ENCODE measurements at regions not wholly inside any gene's neighbourhood (a gene's known extent, or its start where the extent isn't known, plus 50 kb on each side); places are given as distances from the start of the nearest gene placed in this dataset.

GRCh38 chr18:45487581-45487980 lies 127.7 kb upstream of the SLC14A2 start:
- no peak for DNase-seq (ENCODE audit: low read depth)

DNA sequence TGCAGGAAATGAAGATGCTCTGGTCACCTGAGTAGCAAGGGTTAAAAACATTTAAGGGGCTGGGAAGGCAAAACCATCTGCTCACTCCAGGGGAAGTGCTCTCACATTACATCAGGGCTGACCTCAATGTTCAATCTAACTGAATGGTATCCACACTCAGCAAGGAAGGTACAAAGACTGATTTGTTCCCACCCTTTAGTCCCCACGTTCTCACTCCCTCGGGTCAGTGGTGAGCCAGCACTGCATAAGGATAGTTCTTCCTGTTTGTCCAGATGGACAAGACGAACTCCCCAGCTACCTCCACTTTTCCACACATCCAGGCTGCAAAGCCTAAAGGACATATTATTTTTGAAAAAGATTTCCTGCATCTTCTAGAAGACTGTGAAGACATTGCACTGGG lies 126.6 kb upstream of the SLC14A2 start:
- no peak for DNase-seq (ENCODE audit: low read depth)

- DNase-seq (ENCODE audit: low read depth) = no peak
Observed at GRCh38 chr18:45493830-45494229, 121.4 kb upstream of the SLC14A2 start.

- DNase-seq (ENCODE audit: low read depth) = no peak
Observed at GRCh38 chr18:45494811-45495210, 120.5 kb upstream of the SLC14A2 start.

DNA sequence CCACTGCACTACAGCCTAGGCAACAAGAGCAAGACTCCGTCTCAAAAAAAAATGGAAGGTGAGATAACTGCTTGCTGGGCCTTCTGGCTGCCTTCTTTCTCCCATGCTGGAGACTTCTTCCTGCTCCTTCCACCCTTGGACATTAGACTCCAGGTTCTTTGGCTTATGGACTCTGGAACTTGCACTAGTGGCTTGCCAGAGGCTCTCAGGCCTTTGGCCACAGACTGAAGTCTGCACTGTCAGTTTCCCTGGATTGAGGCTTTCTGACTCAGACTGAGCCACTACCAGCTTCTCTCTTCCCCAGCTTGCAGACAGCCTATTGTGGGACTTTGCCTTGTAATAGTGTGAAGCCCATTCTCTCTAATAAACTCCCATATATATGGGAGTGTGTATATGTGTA lies 118.5 kb upstream of the SLC14A2 start:
- no peak for DNase-seq (ENCODE audit: low read depth)

GRCh38 chr18:45497595-45498286 lies 117.5 kb upstream of the SLC14A2 start:
- DNase-seq (ENCODE audit: low read depth) = no peak

DNA sequence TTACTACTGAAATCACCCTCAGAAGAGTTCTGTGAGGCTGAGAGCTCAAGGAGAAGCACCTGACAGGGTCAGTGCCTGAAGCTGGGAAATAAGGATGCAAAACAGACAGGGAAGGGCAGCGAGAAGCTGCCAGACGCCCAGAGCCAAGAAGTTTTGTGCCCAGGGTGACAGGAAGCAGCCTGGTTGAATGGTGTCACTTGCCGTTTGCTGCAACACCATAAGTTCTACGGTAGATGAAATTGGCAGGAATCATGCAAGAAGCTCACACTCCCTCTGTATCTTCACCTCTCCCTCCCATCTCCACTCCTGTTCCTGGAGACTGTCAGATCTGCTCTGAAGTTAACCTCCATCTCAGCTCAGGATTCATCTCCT lies 117.0 kb upstream of the SLC14A2 start:
- DNase-seq (ENCODE audit: low read depth) = no peak

DNA sequence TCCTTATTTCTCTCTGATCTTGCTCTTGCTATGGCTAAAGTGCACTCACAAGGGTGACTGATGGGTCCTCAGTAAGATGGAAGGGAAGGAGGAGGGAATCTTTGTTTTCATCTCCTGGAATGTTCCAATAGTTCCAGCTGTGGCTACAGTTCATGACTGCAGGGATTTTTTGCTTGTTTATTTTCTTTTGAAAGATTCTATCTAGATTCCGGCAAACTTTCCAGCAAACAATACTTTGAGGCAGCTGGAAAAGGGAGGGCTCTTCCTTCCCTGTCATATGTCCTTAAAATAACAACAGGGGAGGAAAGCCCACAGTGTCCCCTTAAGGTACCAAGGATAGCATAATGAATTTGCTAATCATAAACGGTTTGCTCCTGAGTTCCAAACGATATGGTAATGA lies 111.3 kb upstream of the SLC14A2 start:
- peak; percentile 9 for DNase-seq (ENCODE audit: low read depth)

- no peak for DNase-seq (ENCODE audit: low read depth)
Observed at GRCh38 chr18:45505497-45506206, 109.6 kb upstream of the SLC14A2 start.

DNA sequence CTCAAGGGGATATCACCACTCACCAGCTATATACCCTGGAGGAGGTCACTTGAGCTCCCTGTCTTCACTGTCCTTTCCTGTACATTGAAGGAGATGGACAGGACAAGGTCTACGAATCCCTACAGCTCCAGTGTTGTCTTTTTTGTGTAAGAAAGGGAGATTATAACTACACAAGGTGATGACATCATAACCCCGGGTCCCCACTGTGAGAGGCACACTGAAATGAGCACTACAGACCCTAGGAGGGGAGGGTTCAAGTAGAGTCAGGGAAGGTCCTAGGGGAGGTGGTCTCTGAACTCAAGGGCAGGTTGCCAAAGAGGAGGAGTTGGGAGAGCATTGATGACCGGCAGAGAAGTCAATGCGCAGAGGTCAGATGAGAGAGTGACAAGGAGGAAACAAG lies 108.3 kb upstream of the SLC14A2 start:
- no peak for DNase-seq (ENCODE audit: low read depth)

DNA sequence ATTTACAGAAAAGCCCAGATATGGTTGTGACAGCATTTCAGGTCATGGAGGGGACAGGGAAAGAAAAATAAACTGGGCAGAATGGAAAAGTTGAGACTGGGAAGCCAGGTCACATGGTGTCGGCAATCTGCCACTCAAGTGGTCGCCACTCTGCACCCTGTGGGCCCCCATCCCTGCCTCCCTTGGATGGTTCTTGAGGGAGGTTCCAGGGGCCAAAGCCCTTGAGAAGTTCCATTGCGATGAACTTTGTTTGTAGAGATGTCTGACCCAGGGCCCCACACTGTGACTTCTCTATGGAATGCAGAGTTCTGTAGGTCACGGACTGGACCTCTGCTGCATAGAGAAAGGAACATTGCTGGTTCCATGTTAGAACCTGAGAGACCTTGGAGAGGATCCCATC lies 105.7 kb upstream of the SLC14A2 start:
- DNase-seq (ENCODE audit: low read depth) = no peak

DNA sequence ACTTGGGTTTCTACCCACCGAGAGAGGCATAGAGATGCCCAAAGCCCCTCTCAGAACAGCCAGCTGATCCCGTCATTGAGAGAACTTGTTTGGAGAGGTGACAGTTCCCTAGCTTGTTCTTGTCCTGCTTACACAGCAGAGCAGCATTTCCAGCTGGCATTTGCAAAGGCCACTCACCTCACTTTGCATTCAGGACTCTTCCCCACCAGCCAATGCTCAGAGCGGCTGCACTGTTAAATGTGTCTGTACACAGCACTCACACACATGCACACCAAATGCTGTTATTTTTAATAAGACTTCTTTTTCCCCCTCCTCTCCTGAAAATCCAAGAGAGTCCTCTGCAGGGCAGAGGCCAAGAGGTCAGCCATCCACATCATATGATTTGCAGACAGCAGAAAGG lies 104.6 kb upstream of the SLC14A2 start:
- DNase-seq (ENCODE audit: low read depth) = no peak

DNA sequence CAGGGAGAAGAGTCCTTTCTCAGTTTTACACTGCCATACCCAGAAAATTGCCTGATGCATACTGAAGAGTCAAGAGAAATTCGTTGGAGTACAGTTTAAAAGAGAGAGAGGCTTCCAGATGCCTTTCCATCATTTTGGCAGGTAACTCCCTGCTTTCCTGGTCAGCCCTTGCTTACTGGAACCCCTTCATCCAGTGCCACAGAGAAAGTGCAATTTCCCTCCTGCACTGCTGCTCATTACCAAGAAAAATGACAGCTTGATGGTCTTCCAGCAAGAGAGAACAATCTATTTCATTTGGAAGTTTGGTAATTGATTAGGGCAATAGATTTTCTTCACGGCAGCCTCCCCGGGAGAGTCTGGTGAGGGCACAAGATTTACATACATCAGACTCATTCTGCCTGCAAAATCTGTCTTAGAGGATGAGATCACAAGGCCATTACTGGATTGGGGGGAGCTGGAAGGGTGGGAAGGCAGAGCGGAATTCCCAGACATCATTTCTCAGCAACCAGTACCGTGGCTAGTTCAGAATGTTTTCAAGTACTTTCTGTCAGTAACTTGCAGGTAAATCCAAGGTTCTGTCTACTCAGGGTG lies 102.8 kb upstream of the SLC14A2 start:
- DNase-seq (ENCODE audit: low read depth) = no peak

DNA sequence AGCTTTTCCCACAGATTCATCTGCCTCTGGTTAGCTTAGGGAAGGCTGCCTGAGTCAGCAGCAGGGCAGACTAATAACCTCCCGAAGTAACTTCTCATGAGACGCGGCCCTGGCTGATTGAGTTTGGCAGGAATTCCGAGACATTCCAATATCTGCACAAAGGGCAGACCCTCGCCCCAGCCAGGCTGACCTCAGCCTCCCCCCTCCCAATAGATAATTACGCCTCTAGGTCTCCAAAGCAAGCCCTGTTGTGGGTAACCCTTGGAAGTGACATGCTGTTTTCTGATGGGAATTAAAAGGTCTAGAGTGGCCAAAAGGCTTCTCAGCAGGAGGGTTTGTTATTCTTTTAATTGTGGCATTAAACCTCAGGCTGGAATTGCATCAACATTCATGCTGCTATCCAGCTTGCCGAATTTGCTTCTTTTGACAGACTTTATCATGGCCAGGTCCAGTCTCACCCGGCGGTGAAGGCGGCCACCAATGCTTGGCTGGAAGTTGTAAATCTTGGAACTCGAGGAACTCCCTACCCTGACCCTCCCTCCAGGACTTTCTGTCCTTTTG lies 98.0 kb upstream of the SLC14A2 start:
- peak; percentile 70 for DNase-seq (ENCODE audit: low read depth)

DNA sequence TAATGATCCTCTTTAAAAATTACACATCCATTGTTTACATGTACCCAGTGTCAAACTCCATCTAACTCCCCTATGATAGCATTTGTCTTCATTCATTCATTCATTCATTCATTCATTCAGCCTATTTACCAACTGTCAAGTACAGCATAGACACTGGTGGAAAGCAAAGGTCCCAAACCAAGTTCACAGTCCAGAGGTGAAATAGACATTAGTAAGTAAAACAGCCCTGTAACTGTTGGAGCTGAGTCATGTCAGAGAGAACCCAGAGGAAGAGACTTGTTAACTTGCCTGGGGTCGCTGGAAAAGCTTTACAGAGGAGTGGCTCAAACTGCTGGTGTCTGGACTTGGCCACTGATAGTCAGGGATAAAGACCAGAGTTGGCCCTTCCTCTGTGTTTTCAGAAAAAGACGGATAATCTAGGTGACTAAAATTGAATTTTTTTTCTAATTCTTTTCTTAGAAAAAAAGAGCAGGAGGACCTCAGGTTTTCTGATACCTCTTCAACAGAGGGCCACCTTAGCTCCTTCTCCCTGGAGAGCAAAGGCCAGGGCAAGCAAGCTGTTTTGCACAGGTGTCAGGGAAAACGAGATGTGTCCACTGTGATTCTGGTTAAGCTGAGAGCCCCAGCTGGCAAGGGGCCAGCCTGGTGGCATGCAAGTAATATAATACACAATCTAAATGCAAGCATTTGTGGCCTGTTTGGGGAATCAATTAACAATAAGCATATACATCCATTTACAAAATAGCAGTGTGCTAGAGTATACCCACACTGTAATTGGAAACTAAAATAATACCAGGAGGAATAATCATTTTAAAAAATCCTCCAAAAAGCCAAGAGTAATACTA lies 96.7 kb upstream of the SLC14A2 start:
- peak; percentile 47 for DNase-seq (ENCODE audit: low read depth)

DNA sequence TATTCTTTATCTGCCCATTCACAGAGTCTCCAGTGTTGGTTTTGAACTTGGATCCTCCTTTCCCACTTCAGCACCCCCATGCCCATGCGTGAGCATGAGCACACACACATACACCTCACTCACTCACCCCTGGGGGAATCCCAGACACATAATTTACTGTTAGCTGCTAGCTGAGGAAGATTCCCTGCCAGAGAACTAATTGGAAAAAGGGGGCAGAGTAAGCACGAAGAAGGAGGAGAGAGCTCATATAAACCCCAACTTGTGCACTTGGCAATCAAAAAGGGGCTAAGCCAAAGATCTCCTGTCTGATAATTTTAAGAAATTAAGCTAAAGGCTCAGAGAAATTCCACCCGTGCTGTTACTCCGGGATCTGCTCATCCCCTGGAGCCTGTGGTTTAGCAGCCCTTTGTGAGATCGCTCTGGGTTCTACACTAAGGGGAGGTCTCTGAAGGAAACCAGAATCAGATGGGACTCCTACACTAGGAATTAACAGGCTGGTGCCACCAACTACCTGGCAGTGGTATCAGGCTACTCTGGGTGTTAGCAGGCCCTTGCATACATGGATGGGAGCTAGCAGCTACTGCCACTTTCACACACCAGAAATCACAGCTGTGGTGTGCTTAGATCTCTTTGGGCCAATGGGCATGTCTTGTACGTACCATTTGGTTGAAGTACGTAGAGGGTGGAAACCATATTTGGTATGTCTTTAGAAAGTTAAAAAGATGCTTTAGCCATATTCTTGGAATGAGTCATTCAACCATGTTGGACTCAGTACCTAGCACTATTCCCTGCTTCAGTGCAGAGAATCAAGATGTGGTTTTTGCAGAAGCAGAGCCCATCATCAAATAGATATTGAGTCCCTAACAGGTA lies 95.6 kb upstream of the SLC14A2 start:
- DNase-seq (ENCODE audit: low read depth) = peak; percentile 61

- DNase-seq (ENCODE audit: low read depth) = peak; percentile 68
Observed at GRCh38 chr18:45521136-45521535, 94.1 kb upstream of the SLC14A2 start.

DNA sequence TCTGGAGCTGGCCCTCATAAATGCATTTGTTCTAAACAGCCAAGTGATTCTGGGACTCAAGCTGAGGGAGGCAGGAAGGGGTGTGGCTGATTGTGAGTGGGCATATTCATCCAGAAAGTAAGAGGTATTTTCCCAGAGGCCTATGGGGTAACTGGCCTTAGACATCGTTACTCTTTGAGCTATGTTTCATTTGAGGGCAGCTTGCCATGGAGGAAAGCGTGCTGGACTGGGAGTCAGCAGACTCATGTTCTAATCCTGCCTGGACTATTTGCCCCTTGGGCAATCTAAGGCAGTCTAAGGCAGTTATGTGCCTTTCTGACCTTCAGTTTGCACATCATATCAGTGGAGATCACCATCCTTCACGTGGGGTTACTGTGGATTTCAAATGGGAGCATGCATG lies 93.5 kb upstream of the SLC14A2 start:
- peak; percentile 75 for DNase-seq (ENCODE audit: low read depth)

GRCh38 chr18:45522371-45522770 lies 92.9 kb upstream of the SLC14A2 start:
- peak; percentile 69 for DNase-seq (ENCODE audit: low read depth)

DNA sequence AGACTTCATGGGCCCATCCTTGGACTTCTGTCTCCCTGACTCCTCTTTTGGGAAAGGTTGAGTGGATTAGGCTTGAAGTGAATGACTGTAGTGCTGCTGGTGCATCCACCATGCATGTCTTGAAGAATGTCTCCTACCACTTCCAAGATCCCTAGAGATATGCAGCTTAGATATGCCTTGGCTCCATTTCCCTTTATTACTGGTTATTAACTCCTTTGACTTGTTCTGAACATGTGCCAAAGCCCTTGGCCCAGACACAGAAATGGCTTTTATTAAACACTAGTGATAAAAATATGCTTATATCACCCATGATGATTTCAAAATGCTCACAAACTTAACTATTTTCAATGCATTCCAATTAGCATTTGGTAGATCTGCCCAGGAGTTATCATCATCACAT lies 90.0 kb upstream of the SLC14A2 start:
- DNase-seq (ENCODE audit: low read depth) = no peak
